Neuronal stem cell (in vitro differentiated cells): ENCODE measurements at regions not wholly inside any gene's neighbourhood (a gene's known extent, or its start where the extent isn't known, plus 50 kb on each side); places are given as distances from the start of the nearest gene placed in this dataset.

Experiments
- DNase-seq: peaks from one replicate; pipeline ENCODE4 v3.0.0-alpha.2; 2013; ENCODE audit warnings: low spot score
- H2AFZ ChIP-seq: one replicate; pipeline ENCODE4 v1.6.1; 2013; ENCODE audit warnings: mild to moderate bottlenecking, low read length, inconsistent platforms
- H2AK5ac ChIP-seq: 2 replicates; pipeline ENCODE4 v1.6.1; 2013; ENCODE audit warnings: low read depth, mild to moderate bottlenecking, inconsistent platforms, low read length, moderate library complexity, mixed read lengths
- H2BK120ac ChIP-seq: 2 replicates; pipeline ENCODE4 v1.6.1; 2013; ENCODE audit warnings: low read depth, mild to moderate bottlenecking, inconsistent platforms, low read length, moderate library complexity, mixed read lengths
- H2BK12ac ChIP-seq: one replicate; pipeline ENCODE4 v1.6.1; 2013; ENCODE audit warnings: low read length, inconsistent platforms
- H2BK15ac ChIP-seq: 2 replicates; pipeline ENCODE4 v1.6.1; 2013; ENCODE audit warnings: mild to moderate bottlenecking, low read length, inconsistent platforms, mixed read lengths
- H2BK5ac ChIP-seq: one replicate; pipeline ENCODE4 v1.6.1; 2013; ENCODE audit warnings: inconsistent platforms, mild to moderate bottlenecking, low read length, moderate library complexity
- H3K14ac ChIP-seq: one replicate; pipeline ENCODE4 v1.6.1; 2013; ENCODE audit warnings: low read length, inconsistent platforms
- H3K18ac ChIP-seq: 2 replicates; pipeline ENCODE4 v1.6.1; 2013; ENCODE audit warnings: low read length, inconsistent platforms
- H3K23ac ChIP-seq: 2 replicates; pipeline ENCODE4 v1.6.1; 2013; ENCODE audit warnings: low read depth, mild to moderate bottlenecking, mixed read lengths, low read length, inconsistent platforms; ENCODE audit not compliant: poor library complexity
- H3K27ac ChIP-seq: replicated peaks from 3 replicates; pipeline ENCODE4 v1.5.1; 2013; ENCODE audit warnings: low read length, inconsistent platforms
- H3K27me3 ChIP-seq, 3 experiments: 2 replicates each; pipeline ENCODE4 v1.6.1; 2013; ENCODE audit warnings: low read length in 3 of 3, mild to moderate bottlenecking in 2 of 3, inconsistent platforms in 1 of 3, low read depth in 1 of 3, mixed read lengths in 1 of 3, moderate library complexity in 1 of 3; ENCODE audit not compliant: control insufficient read depth in 3 of 3, insufficient read depth in 3 of 3
- H3K36me3 ChIP-seq, 2 donors: replicated peaks in 1 of 2; 2 replicates each; pipeline ENCODE4 v1.6.1; 2013; ENCODE audit warnings: low read length in 2 of 2; ENCODE audit not compliant: control insufficient read depth in 2 of 2, insufficient read depth in 2 of 2
- H3K4ac ChIP-seq: 2 replicates; pipeline ENCODE4 v1.6.1; 2013; ENCODE audit warnings: inconsistent platforms, mild to moderate bottlenecking, low read length, moderate library complexity
- H3K4me1 ChIP-seq, 2 donors: 1 replicate in 1 of 2; 2 replicates in 1 of 2; pipeline ENCODE4 v1.6.1; 2013; ENCODE audit warnings: low read length in 2 of 2, low read depth in 1 of 2; ENCODE audit not compliant: control insufficient read depth in 2 of 2, insufficient read depth in 1 of 2
- H3K4me2 ChIP-seq: one replicate; pipeline ENCODE4 v1.6.1; 2013; ENCODE audit warnings: mild to moderate bottlenecking, low read length, inconsistent platforms; ENCODE audit not compliant: insufficient read depth, poor library complexity, severe bottlenecking
- H3K4me3 ChIP-seq, 2 donors: 2 replicates each; pipeline ENCODE4 v1.5.1; 2013; ENCODE audit warnings: low read length in 2 of 2, mild to moderate bottlenecking in 2 of 2, inconsistent platforms in 1 of 2, moderate library complexity in 1 of 2
- H3K79me1 ChIP-seq: one replicate; pipeline ENCODE4 v1.6.1; 2013; ENCODE audit warnings: low read depth, mild to moderate bottlenecking, inconsistent platforms, low read length, moderate library complexity
- H3K9ac ChIP-seq: one replicate; pipeline ENCODE4 v1.6.1; 2013; ENCODE audit warnings: mild to moderate bottlenecking, low read depth, low read length, inconsistent platforms; ENCODE audit not compliant: poor library complexity
- H3K9me3 ChIP-seq, 2 donors: replicated peaks in 1 of 2; 2 replicates each; pipeline versions ENCODE3 to v1.6.1; 2013; ENCODE audit warnings: low read length in 2 of 2, mild to moderate bottlenecking in 2 of 2, inconsistent platforms in 1 of 2, low read depth in 1 of 2, mixed read lengths in 1 of 2, moderate library complexity in 1 of 2; ENCODE audit not compliant: control insufficient read depth in 2 of 2, insufficient read depth in 1 of 2
- H4K8ac ChIP-seq: one replicate; pipeline ENCODE4 v1.6.1; 2013; ENCODE audit warnings: low read depth, mild to moderate bottlenecking, inconsistent platforms, low read length, moderate library complexity
- H4K91ac ChIP-seq: one replicate; pipeline ENCODE4 v1.6.1; 2013; ENCODE audit warnings: low read length, low read depth, mild to moderate bottlenecking, inconsistent platforms; ENCODE audit not compliant: poor library complexity
- WGBS, 2 donors: extraction: QIAGEN DNeasy Blood & Tissue Kit; methylation state at CpG; one replicate each; pipeline ENCODE4 v1.1.7; 2013; ENCODE audit warnings: missing lambda C conversion rate in 2 of 2, mixed read lengths in 1 of 2; ENCODE audit not compliant: insufficient read length in 2 of 2, insufficient replicate concordance in 1 of 2; ENCODE audit errors: extremely low coverage in 2 of 2; 5-methylcytosine and 5-hydroxymethylcytosine counted together

DNA sequence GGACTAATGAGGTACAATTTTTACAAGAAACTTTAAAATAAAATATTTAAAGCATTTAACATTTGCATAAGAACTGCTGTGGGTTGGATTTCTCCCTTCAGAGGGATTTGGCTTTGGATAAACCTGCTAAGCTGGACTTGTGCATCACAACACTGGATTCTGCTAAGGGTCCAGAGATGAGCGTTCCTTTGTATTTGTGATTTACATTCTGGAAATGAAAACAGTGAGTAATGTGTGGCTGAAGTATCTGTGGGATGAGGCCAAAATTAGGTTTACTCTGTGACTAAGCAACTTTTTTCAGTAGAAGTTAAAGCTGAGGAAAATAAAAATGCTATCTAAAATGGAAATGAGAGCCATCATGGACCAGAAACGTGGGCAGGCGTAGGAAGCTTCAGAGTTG lies 494.3 kb downstream of the EPM2A start:
- Histone ChIP-seq H2AFZ (no peak overlapping the region), H3K9ac (no peak overlapping the region), H3K27ac (no peak overlapping the region), H2BK12ac (no peak overlapping the region), H2AK5ac (no peak overlapping the region), H2BK15ac (no peak overlapping the region), H3K4ac (no peak overlapping the region), H3K79me1 (no peaks in the 10 kb centered on the region), H3K27me3 (no peaks in the 10 kb centered on the region), H3K4me3 (no peak overlapping the region), H3K23ac (no peak overlapping the region), H4K91ac (no peak overlapping the region), H2BK5ac (no peak overlapping the region), H3K9me3 (no peaks in the 10 kb centered on the region), H3K4me1 (peaks cover 7 to 14% of the 10 kb centered on the region in 2 donors), H3K14ac (no peak overlapping the region), H3K4me2 (no peak overlapping the region), H3K36me3 (no peaks in the 10 kb centered on the region), H4K8ac (no peak overlapping the region), H2BK120ac (no peak overlapping the region), H3K18ac (no peak overlapping the region)
- no peak for DNase-seq
- WGBS, 2 donors: no CpG with 5 or more reads among the region's 3 CpGs

DNA sequence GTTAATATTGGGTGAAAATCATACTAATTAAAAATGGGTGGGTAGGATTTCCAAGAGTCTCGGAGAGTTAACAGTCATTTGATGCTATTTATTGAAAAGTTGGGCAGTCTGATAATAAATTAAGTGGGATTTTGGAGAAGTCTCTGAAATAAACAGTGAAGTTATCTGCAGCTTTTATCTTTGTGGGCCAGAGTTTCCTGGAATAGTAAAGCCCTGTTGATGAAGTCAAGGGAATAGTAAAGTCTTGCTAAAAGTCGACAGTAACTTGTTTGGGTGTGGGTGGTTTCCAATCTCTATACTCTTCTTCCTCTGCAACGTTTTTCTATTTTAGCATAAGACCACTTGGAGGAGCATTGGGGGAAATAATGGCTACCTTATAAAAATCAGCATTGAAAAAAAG lies 493.6 kb downstream of the EPM2A start:
- no peak overlapping the region for H3K27ac ChIP-seq
- H3K9ac ChIP-seq: no peak overlapping the region
- H3K79me1 ChIP-seq: no peaks in the 10 kb centered on the region
- H3K14ac ChIP-seq: no peak overlapping the region
- H4K8ac ChIP-seq: no peak overlapping the region
- H3K4me3 ChIP-seq: no peak overlapping the region
- H3K4ac ChIP-seq: no peak overlapping the region
- no peak overlapping the region for H3K23ac ChIP-seq
- no peak overlapping the region for H4K91ac ChIP-seq
- no peak overlapping the region for H2BK5ac ChIP-seq
- no peaks in the 10 kb centered on the region for H3K9me3 ChIP-seq
- WGBS, 2 donors: no CpG with 5 or more reads among the region's 3 CpGs
- H2AK5ac ChIP-seq: no peak overlapping the region
- H2BK12ac ChIP-seq: no peak overlapping the region
- no peak overlapping the region for H2BK120ac ChIP-seq
- no peak overlapping the region for H2AFZ ChIP-seq
- no peaks in the 10 kb centered on the region for H3K36me3 ChIP-seq
- H3K18ac ChIP-seq: no peak overlapping the region
- no peak overlapping the region for H3K4me2 ChIP-seq
- peaks cover 7 to 14% of the 10 kb centered on the region in 2 donors for H3K4me1 ChIP-seq
- H2BK15ac ChIP-seq: no peak overlapping the region
- DNase-seq: no peak
- no peaks in the 10 kb centered on the region for H3K27me3 ChIP-seq

DNA sequence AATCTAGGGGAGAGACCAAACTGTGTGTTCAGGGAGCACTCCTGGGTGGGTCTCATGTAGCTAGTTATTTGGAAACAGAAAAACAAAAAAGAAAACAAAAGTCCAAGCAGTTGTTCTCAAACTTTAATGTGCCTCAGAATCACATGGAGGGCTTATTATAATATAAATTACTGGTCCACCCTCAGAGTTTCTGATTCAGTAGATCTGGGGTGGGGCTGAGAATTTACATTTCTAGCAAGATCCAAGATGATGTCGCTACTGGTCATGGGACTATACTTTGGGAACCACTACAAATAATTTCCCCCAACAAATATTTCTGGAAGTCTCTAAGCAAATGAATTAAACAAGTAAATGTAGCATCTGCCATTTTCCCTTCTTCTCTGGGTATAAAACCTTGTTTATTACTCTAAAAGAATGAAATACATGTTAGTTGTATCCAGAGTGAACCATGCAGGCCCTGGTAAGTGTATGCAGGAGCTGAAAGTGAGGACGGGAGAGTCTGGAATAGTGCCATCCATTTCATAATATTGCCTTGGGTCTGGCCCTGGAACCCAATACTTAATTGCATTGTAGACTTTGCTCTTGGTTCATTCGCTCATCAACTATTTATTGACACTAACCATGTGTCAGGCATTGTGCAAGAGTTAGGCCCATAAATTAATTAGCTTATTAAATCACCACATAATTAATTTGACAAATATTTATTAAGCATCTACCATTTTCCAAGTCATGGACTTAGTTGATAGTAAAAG lies 490.8 kb downstream of the EPM2A start:
- Histone ChIP-seq H3K4me2 (no peak overlapping the region), H3K23ac (no peak overlapping the region), H3K79me1 (no peaks in the 10 kb centered on the region), H3K4me3 (no peak overlapping the region), H3K18ac (no peak overlapping the region), H3K4ac (no peak overlapping the region), H4K8ac (no peak overlapping the region), H2AK5ac (no peak overlapping the region), H3K4me1 (peaks cover 5 to 16% of the 10 kb centered on the region in 2 donors), H2AFZ (no peak overlapping the region), H3K27ac (no peak overlapping the region), H3K9me3 (no peaks in the 10 kb centered on the region), H2BK12ac (no peak overlapping the region), H3K14ac (no peak overlapping the region), H3K36me3 (no peaks in the 10 kb centered on the region), H3K9ac (no peak overlapping the region), H3K27me3 (no peaks in the 10 kb centered on the region), H4K91ac (no peak overlapping the region), H2BK5ac (no peak overlapping the region), H2BK120ac (no peak overlapping the region), H2BK15ac (no peak overlapping the region)
- no peak for DNase-seq
- no CpG with 5 or more reads among the region's 3 CpGs for WGBS, 2 donors

DNA sequence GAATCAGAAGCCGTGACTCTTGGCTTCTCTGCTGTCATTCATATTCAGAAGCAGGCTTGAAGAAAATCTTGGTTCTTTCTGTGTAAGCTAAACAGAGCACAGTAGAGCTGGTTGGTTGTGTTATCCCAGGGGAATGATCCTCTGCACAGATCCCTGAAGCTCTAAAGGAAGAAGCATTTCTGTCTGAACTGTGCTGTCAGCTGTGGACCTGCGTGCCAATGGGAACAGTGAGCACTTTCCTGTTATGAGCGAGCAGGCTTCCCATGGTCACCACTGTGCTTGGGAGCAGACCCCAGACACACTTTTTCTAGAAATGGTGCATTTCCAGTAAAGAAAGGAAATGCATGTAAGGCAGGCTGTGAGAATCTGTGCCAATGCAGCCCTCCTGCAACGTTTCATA lies 490.2 kb downstream of the EPM2A start:
- Histone ChIP-seq H3K27me3 (no peaks in the 10 kb centered on the region), H3K4me3 (no peak overlapping the region), H3K23ac (no peak overlapping the region), H4K8ac (no peak overlapping the region), H3K4me2 (no peak overlapping the region), H3K79me1 (no peaks in the 10 kb centered on the region), H3K27ac (no peak overlapping the region), H3K4me1 (peaks cover 5 to 16% of the 10 kb centered on the region in 2 donors), H2BK15ac (no peak overlapping the region), H3K9ac (no peak overlapping the region), H2BK12ac (no peak overlapping the region), H4K91ac (no peak overlapping the region), H3K4ac (no peak overlapping the region), H3K36me3 (no peaks in the 10 kb centered on the region), H2AFZ (no peak overlapping the region), H2AK5ac (no peak overlapping the region), H3K9me3 (no peaks in the 10 kb centered on the region), H3K14ac (no peak overlapping the region), H2BK5ac (no peak overlapping the region), H3K18ac (no peak overlapping the region), H2BK120ac (no peak overlapping the region)
- DNase-seq: no peak
- no CpG with 5 or more reads among the region's 4 CpGs for WGBS, 2 donors
